UCSD-AML1 (cell line): ENCODE measurements at regions not wholly inside any gene's neighbourhood (a gene's known extent, or its start where the extent isn't known, plus 50 kb on each side); places are given as distances from the start of the nearest gene placed in this dataset.

Experiments
- DNase-seq: peaks from one replicate; lab custom pipeline; 2025; ENCODE audit not compliant: unreplicated experiment; lab: John Stamatoyannopoulos, UW

- no peak for DNase-seq
These were observed 309.0 kb downstream of the CENPC start for GRCh38 chr4:67236318-67236717.

- no peak for DNase-seq
These were observed 311.0 kb downstream of the CENPC start for GRCh38 chr4:67234296-67234695.

GRCh38 chr4:67229148-67229547, 316.2 kb downstream of the CENPC start:
- DNase-seq, result no peak

GRCh38 chr4:67220861-67221260, 324.4 kb downstream of the CENPC start:
- no peak for DNase-seq

- DNase-seq, result no peak
These were observed 326.4 kb downstream of the CENPC start for GRCh38 chr4:67218883-67219282.

- DNase-seq, result no peak
These were observed 337.3 kb downstream of the CENPC start for GRCh38 chr4:67207941-67208441.

- no peak for DNase-seq
These were observed 340.9 kb downstream of the CENPC start for GRCh38 chr4:67204441-67204840.

- DNase-seq, result no peak
These were observed 344.0 kb downstream of the CENPC start for GRCh38 chr4:67201334-67201733.

GRCh38 chr4:67198727-67199126, 346.6 kb downstream of the CENPC start:
- no peak for DNase-seq

- no peak for DNase-seq
These were observed 377.5 kb downstream of the CENPC start for GRCh38 chr4:67167849-67168248.

- no peak for DNase-seq
These were observed 382.6 kb downstream of the CENPC start for GRCh38 chr4:67162690-67163089.

- DNase-seq, result no peak
These were observed 384.0 kb downstream of the CENPC start for GRCh38 chr4:67161311-67161710.

- no peak for DNase-seq
These were observed 384.9 kb downstream of the CENPC start for GRCh38 chr4:67160394-67160793.

GRCh38 chr4:67158666-67159065, 386.6 kb downstream of the CENPC start:
- DNase-seq, result no peak

- DNase-seq, result no peak
These were observed 392.3 kb downstream of the CENPC start for GRCh38 chr4:67152976-67153375.

GRCh38 chr4:67151376-67152343, 393.6 kb downstream of the CENPC start:
- no peak for DNase-seq

- DNase-seq, result no peak
These were observed 403.7 kb downstream of the CENPC start for GRCh38 chr4:67141586-67141985.

GRCh38 chr4:67134616-67135015, 410.7 kb downstream of the CENPC start:
- DNase-seq, result no peak

- no peak for DNase-seq
These were observed 412.1 kb downstream of the CENPC start for GRCh38 chr4:67133162-67133561.

GRCh38 chr4:67131224-67131623, 414.1 kb downstream of the CENPC start:
- no peak for DNase-seq

- no peak for DNase-seq
These were observed 414.9 kb downstream of the CENPC start for GRCh38 chr4:67130411-67130810.

GRCh38 chr4:67126570-67126969, 418.7 kb downstream of the CENPC start:
- no peak for DNase-seq
